Esophagus squamous epithelium (tissue), 4 donors: ENCODE measurements at regions not wholly inside any gene's neighbourhood (a gene's known extent, or its start where the extent isn't known, plus 50 kb on each side); places are given as distances from the start of the nearest gene placed in this dataset.

Experiments used
- CTCF ChIP-seq, 6 experiments: fragments of 450-650 bp in 4 of 6; fragments of 200-600 bp in 2 of 6; sonication (generic) in 2 of 6; IDR thresholded peaks; one replicate each; pipeline ENCODE4 v1.5.1; 2016 to 2019; ENCODE audit warnings: antibody characterized with exemption in 6 of 6, mild to moderate bottlenecking in 4 of 6, moderate library complexity in 4 of 6
- POLR2A ChIP-seq, 4 donors: fragments of 450-650 bp; IDR thresholded peaks; one replicate each; pipeline ENCODE4 v1.6.1; 2017; ENCODE audit warnings: antibody characterized with exemption in 4 of 4, mild to moderate bottlenecking in 4 of 4, moderate library complexity in 3 of 4

GRCh38 chr17:72460711-72461110 lies 339.9 kb downstream of the SOX9 start:
- TF ChIP-seq CTCF (IDR thresholded peaks at IDR 0.05) (no peak), POLR2A (IDR thresholded peaks at IDR 0.05) (no peak)
